ENCODE measurements at regions not wholly inside any gene's neighbourhood (a gene's known extent, or its start where the extent isn't known, plus 50 kb on each side); places are given as distances from the start of the nearest gene placed in this dataset.
"Not testable (repeated sequence)": the region's sequence is repeated elsewhere in the genome, so short reads cannot be mapped to it uniquely, and the experiment has no call there.

GRCh38 chr3:144966560-144966959 is 994.9 kb downstream of the DIPK2A start:
- DNase-seq = no peak

- no peak for DNase-seq
Measured at GRCh38 chr3:144968750-144969350, 997.2 kb downstream of the DIPK2A start.

- not testable (repeated sequence) for DNase-seq
Measured at GRCh38 chr3:144984481-144984880, 1012.9 kb downstream of the DIPK2A start.

- DNase-seq = no peak
Measured at GRCh38 chr3:144989807-144990206, 1018.2 kb downstream of the DIPK2A start.

GRCh38 chr3:144995856-144996255 is 1024.2 kb downstream of the DIPK2A start:
- DNase-seq = no peak

GRCh38 chr3:145005427-145005826 is 1033.8 kb downstream of the DIPK2A start:
- DNase-seq = no peak

GRCh38 chr3:145006271-145006670 is 1034.6 kb downstream of the DIPK2A start:
- DNase-seq = no peak

- DNase-seq = no peak
Measured at GRCh38 chr3:145013931-145014330, 1042.3 kb downstream of the DIPK2A start.

GRCh38 chr3:145015253-145015652 is 1043.6 kb downstream of the DIPK2A start:
- no peak for DNase-seq

- DNase-seq = no peak
Measured at GRCh38 chr3:145017959-145018358, 1046.3 kb downstream of the DIPK2A start.

GRCh38 chr3:145022447-145022846 is 1050.8 kb downstream of the DIPK2A start:
- DNase-seq = no peak

- no peak for DNase-seq
Measured at GRCh38 chr3:145024700-145025099, 1053.1 kb downstream of the DIPK2A start.

GRCh38 chr3:145027186-145027585 is 1055.6 kb downstream of the DIPK2A start:
- DNase-seq = not testable (repeated sequence)

GRCh38 chr3:145032791-145033190 is 1061.2 kb downstream of the DIPK2A start:
- DNase-seq = no peak

GRCh38 chr3:145035682-145036081 is 1064.1 kb downstream of the DIPK2A start:
- no peak for DNase-seq

- not testable (repeated sequence) for DNase-seq
Measured at GRCh38 chr3:145054055-145054454, 1082.4 kb downstream of the DIPK2A start.

- DNase-seq = no peak
Measured at GRCh38 chr3:145055375-145056076, 1083.9 kb downstream of the DIPK2A start.

GRCh38 chr3:145058483-145058882 is 1086.9 kb downstream of the DIPK2A start:
- DNase-seq = no peak

GRCh38 chr3:145063616-145064015 is 1092.0 kb downstream of the DIPK2A start:
- no peak for DNase-seq

- no peak for DNase-seq
Measured at GRCh38 chr3:145070795-145071194, 1090.2 kb downstream of the PLOD2 start.

- DNase-seq = no peak
Measured at GRCh38 chr3:145079436-145079835, 1081.5 kb downstream of the PLOD2 start.

GRCh38 chr3:145087038-145087437 is 1073.9 kb downstream of the PLOD2 start:
- DNase-seq = no peak

- no peak for DNase-seq
Measured at GRCh38 chr3:145088917-145089316, 1072.1 kb downstream of the PLOD2 start.

- no peak for DNase-seq
Measured at GRCh38 chr3:145089337-145089736, 1071.6 kb downstream of the PLOD2 start.
